GM12864 (cell line): ENCODE measurements at regions not wholly inside any gene's neighbourhood (a gene's known extent, or its start where the extent isn't known, plus 50 kb on each side); places are given as distances from the start of the nearest gene placed in this dataset.

Experiments
- DNase-seq: peaks from one replicate; pipeline ENCODE4 v3.0.0-alpha.2; 2011; ENCODE audit warnings: low read depth
- H3K4me3 ChIP-seq: 2 replicates; pipeline ENCODE4 v1.5.1; 2011; ENCODE audit warnings: mild to moderate bottlenecking, low read depth, low read length, control low read depth
- TF ChIP-seq, protein P1 (sequence below): IDR thresholded peaks from 2 replicates; pipeline ENCODE4 v1.5.1; 2011; ENCODE audit warnings: low read depth, mild to moderate bottlenecking, moderate library complexity, low read length, control low read depth, inconsistent platforms; ENCODE audit errors: missing control alignments

DNA sequence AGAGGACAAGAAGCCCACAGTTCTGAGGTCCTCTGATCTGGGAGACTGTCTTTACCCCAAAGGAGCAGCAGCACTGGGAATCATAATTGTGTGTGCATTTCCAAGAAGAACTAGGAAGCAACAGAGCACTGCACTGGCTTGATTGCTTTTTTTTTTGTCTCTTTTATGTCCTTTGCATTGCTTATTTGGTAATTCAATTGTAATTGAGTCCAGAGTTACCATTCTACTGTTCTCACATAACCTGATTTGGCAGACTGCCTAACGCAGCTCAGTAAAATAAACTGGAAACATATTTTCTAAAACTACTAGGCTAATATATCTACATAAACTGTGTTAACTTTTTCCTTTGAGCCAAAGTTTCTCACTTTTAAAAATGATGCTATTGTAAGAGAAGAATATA is 190.3 kb upstream of the SLC8A1 start:
- TF ChIP-seq, protein P1, sequence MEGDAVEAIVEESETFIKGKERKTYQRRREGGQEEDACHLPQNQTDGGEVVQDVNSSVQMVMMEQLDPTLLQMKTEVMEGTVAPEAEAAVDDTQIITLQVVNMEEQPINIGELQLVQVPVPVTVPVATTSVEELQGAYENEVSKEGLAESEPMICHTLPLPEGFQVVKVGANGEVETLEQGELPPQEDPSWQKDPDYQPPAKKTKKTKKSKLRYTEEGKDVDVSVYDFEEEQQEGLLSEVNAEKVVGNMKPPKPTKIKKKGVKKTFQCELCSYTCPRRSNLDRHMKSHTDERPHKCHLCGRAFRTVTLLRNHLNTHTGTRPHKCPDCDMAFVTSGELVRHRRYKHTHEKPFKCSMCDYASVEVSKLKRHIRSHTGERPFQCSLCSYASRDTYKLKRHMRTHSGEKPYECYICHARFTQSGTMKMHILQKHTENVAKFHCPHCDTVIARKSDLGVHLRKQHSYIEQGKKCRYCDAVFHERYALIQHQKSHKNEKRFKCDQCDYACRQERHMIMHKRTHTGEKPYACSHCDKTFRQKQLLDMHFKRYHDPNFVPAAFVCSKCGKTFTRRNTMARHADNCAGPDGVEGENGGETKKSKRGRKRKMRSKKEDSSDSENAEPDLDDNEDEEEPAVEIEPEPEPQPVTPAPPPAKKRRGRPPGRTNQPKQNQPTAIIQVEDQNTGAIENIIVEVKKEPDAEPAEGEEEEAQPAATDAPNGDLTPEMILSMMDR = no peak
- H3K4me3 ChIP-seq = no peak overlapping the region
- no peak for DNase-seq

DNA sequence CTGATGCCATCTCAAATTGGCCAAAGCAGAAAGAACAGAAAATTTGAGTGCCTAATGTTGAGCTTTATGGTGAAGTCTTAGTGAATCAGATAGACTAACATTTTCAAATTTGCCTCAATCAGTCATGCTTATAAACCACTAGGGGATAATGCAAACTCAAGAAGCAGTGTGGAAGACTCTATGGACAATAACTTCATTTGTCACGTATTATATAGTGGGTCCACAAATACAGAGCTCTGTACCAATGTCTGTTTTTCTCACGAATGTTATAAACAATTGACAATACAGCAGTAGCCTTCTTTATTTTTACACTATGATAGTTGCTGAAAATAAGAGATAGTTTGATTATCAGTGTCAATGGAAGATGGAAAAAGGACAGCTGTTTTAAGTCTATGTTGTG is 190.8 kb upstream of the SLC8A1 start:
- DNase-seq = no peak
- TF ChIP-seq, protein P1 = no peak
- no peak overlapping the region for H3K4me3 ChIP-seq

DNA sequence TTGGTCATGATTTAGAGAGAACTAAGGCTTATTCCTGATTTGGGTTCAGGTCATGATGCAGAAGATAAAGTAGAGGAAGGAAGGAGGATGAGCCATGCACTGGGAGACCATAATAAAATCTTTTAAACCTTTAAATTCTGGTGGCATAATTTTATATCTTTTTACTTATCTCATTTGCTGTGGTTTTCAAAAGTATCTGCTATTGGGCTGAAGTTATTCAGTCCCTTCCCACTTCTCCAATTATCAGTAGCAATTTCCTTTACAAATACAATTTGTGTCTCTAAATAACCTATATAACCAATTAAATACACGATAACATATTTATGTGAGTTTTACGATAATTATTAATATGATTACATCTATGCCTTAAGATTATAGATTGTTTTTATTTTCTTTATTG is 194.8 kb upstream of the SLC8A1 start:
- no peak overlapping the region for H3K4me3 ChIP-seq
- no peak for DNase-seq
- TF ChIP-seq, protein P1 = no peak

DNA sequence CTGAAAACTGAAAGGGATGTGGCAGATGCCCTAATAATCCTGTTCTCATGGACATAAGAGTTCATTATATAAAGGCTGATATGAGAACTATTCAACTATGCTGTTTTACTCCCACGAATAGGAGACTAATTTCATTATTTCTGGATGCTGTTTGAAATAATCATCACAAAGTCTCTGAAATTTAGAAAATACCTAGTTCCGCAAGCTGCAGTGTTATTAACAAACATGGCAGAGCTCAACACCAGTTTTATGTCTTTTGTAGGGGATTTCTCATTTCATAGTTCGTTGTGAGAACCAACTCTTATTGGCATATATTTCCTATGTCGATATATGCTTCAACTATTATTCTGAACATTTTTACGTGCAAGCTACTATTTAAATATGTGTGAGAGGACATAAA is 200.3 kb upstream of the SLC8A1 start:
- TF ChIP-seq, protein P1 = no peak
- DNase-seq = no peak
- H3K4me3 ChIP-seq = no peak overlapping the region

DNA sequence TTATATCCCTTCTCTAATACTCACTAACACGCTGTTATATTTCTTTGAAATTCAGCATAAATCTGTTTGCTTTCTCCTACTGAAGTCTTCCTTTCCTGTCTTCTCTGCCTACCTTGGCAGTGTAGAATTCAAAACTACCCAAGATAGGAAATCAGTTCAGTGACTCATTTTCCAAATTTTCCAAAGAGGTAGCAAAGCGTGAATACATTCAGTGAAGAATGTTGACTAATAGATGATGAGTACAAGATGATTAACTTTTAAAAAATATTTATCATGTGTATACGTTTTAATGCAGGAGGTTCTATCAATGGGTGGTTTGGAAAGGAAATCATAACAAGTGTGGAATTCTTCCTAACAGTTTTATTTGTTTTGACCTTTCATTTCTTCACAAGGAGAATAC is 201.9 kb upstream of the SLC8A1 start:
- H3K4me3 ChIP-seq = no peak overlapping the region
- no peak for DNase-seq
- TF ChIP-seq, protein P1 = no peak

DNA sequence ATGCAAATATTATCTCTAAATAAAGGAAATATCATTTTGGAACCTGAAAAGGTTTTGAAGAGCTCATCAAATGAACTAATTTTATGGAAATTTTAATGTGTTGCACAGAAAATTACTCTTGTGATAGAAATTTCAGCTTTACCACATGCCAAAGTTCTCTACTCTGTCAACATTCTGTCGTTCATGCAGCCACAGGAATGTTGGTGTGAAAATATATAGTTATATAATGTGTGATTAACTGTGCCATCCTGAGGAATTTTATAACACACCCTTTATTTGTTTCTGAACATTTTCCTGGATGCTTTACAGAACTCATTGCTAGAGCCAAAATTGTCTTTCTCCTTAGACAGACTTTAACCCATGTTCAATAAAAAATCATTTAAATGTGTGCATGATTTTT is 202.5 kb upstream of the SLC8A1 start:
- TF ChIP-seq, protein P1 = no peak
- H3K4me3 ChIP-seq = no peak overlapping the region
- DNase-seq = no peak

DNA sequence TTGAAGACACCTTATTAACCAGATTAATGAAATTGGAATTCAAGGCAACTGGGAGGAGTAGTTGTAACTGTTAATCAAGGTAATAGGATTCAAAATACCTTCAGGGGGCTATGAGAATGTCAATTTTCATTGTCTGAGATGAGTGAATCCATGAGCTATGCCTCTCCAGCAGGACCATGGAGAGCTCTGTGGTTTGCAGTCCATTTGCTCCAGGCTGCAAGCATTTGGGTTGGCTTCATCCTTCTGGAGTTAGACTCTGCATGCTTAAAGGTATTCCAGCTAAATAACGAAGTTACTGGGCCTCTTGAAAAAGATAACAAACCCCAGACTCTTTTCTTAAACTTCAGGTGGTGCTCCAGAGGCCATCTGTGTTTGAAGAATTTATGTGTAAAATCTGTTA is 207.1 kb upstream of the SLC8A1 start:
- DNase-seq = no peak
- no peak overlapping the region for H3K4me3 ChIP-seq
- TF ChIP-seq, protein P1 = no peak
